DND-41 (cell line): ENCODE measurements at regions not wholly inside any gene's neighbourhood (a gene's known extent, or its start where the extent isn't known, plus 50 kb on each side); places are given as distances from the start of the nearest gene placed in this dataset.

ENCODE experiments used
- ATAC-seq: fragments of 200-7000 bp; cut with Tn5 transposase; 3 replicates; pipeline ENCODE4 v1.9.1; 2021; ENCODE audit warnings: low read depth; ENCODE audit not compliant: insufficient read depth
- DNase-seq: peaks from one replicate; pipeline ENCODE4 v3.0.0-alpha.2; 2020
- H2AFZ ChIP-seq: 2 replicates; pipeline ENCODE4 v1.6.0; 2012; ENCODE audit warnings: low read depth, low read length
- H3K27ac ChIP-seq: 2 replicates; pipeline ENCODE4 v1.5.1; 2012; ENCODE audit warnings: low read length, inconsistent platforms
- H3K27me3 ChIP-seq: fragments of 200-600 bp; sonication (generic); 2 replicates; pipeline ENCODE4 v1.6.0; 2012; ENCODE audit warnings: low read length, mild to moderate bottlenecking, inconsistent platforms; ENCODE audit not compliant: insufficient read depth, poor library complexity
- H3K36me3 ChIP-seq: 2 replicates; pipeline ENCODE4 v1.5.1; 2012; ENCODE audit warnings: low read length, inconsistent platforms; ENCODE audit not compliant: insufficient read depth
- H3K4me1 ChIP-seq: 2 replicates; pipeline ENCODE4 v1.5.1; 2012; ENCODE audit warnings: mild to moderate bottlenecking, low read length; ENCODE audit not compliant: insufficient read depth
- H3K4me2 ChIP-seq: 2 replicates; pipeline ENCODE4 v1.6.0; 2012; ENCODE audit warnings: mild to moderate bottlenecking, moderate library complexity, low read length, inconsistent platforms; ENCODE audit not compliant: insufficient read depth
- H3K4me3 ChIP-seq, 2 experiments: fragments of 200-600 bp in 1 of 2; shearing (Covaris generic) in 1 of 2; 2 replicates each; pipeline ENCODE4 v1.5.1; 2012 to 2016; ENCODE audit warnings: inconsistent platforms in 2 of 2, low read length in 2 of 2, mild to moderate bottlenecking in 2 of 2, low read depth in 1 of 2, moderate library complexity in 1 of 2
- H3K79me2 ChIP-seq: 2 replicates; pipeline ENCODE4 v1.6.0; 2012; ENCODE audit warnings: low read length, inconsistent platforms; ENCODE audit not compliant: insufficient read depth
- H3K9ac ChIP-seq: 2 replicates; pipeline ENCODE4 v1.6.0; 2012; ENCODE audit warnings: low read depth, mild to moderate bottlenecking, inconsistent platforms, low read length, moderate library complexity
- H3K9me3 ChIP-seq: 2 replicates; pipeline ENCODE4 v1.5.1; 2012; ENCODE audit warnings: low read length, moderate library complexity, mild to moderate bottlenecking, inconsistent platforms; ENCODE audit not compliant: insufficient read depth, severe bottlenecking
- H4K20me1 ChIP-seq: 2 replicates; pipeline ENCODE4 v1.6.0; 2012; ENCODE audit warnings: low read length; ENCODE audit not compliant: insufficient read depth
- CTCF ChIP-seq: IDR thresholded peaks from 2 replicates; pipeline ENCODE4 v1.5.1; 2012; ENCODE audit warnings: borderline replicate concordance, low read length, moderate library complexity, mild to moderate bottlenecking; ENCODE audit not compliant: poor library complexity, severe bottlenecking; ENCODE audit errors: extremely low read depth
- EZH2 ChIP-seq: IDR thresholded peaks from 3 replicates; pipeline ENCODE4 v1.6.1; 2012; ENCODE audit warnings: borderline replicate concordance, low read depth, mild to moderate bottlenecking, moderate library complexity, low read length, inconsistent platforms; ENCODE audit not compliant: severe bottlenecking

GRCh38 chr5:164680812-164681520, 1175.5 kb downstream of the MAT2B start:
- DNase-seq, result no peak
- H3K27me3 ChIP-seq, result no peaks in the 10 kb centered on the region
- ATAC-seq, result no peak
- H2AFZ ChIP-seq, result no peak overlapping the region
- no peak overlapping the region for H3K9ac ChIP-seq
- no peaks in the 10 kb centered on the region for H3K79me2 ChIP-seq
- no peaks in the 10 kb centered on the region for H3K4me1 ChIP-seq
- H3K4me3 ChIP-seq, result no peak overlapping the region
- no peak for TF ChIP-seq CTCF
- TF ChIP-seq EZH2, result no peak
- H3K36me3 ChIP-seq, result no peaks in the 10 kb centered on the region
- no peaks in the 10 kb centered on the region for H3K9me3 ChIP-seq
- no peak overlapping the region for H3K4me2 ChIP-seq
- H4K20me1 ChIP-seq, result no peaks in the 10 kb centered on the region
- H3K27ac ChIP-seq, result no peak overlapping the region

GRCh38 chr5:164687391-164687790, 1182.0 kb downstream of the MAT2B start:
- H3K4me3 ChIP-seq, result no peak overlapping the region
- no peak for TF ChIP-seq EZH2
- TF ChIP-seq CTCF, result no peak
- H3K79me2 ChIP-seq, result no peaks in the 10 kb centered on the region
- H2AFZ ChIP-seq, result no peak overlapping the region
- no peaks in the 10 kb centered on the region for H3K36me3 ChIP-seq
- H3K27ac ChIP-seq, result no peak overlapping the region
- ATAC-seq (no peak), DNase-seq (no peak)
- H3K4me1 ChIP-seq, result no peaks in the 10 kb centered on the region
- no peaks in the 10 kb centered on the region for H3K27me3 ChIP-seq
- H3K9ac ChIP-seq, result no peak overlapping the region
- H3K4me2 ChIP-seq, result no peak overlapping the region
- H4K20me1 ChIP-seq, result no peaks in the 10 kb centered on the region
- H3K9me3 ChIP-seq, result no peaks in the 10 kb centered on the region

GRCh38 chr5:164688437-164688836, 1183.0 kb downstream of the MAT2B start:
- H4K20me1 ChIP-seq, result no peaks in the 10 kb centered on the region
- H3K79me2 ChIP-seq, result no peaks in the 10 kb centered on the region
- H3K27ac ChIP-seq, result no peak overlapping the region
- TF ChIP-seq CTCF (no peak), EZH2 (no peak)
- no peaks in the 10 kb centered on the region for H3K27me3 ChIP-seq
- H3K4me2 ChIP-seq, result no peak overlapping the region
- no peak overlapping the region for H3K9ac ChIP-seq
- no peaks in the 10 kb centered on the region for H3K9me3 ChIP-seq
- DNase-seq (no peak), ATAC-seq (no peak)
- H3K4me1 ChIP-seq, result no peaks in the 10 kb centered on the region
- no peaks in the 10 kb centered on the region for H3K36me3 ChIP-seq
- no peak overlapping the region for H2AFZ ChIP-seq
- no peak overlapping the region for H3K4me3 ChIP-seq

GRCh38 chr5:164708831-164709230, 1203.4 kb downstream of the MAT2B start:
- no peak overlapping the region for H3K27ac ChIP-seq
- DNase-seq (no peak), ATAC-seq (no peak)
- H4K20me1 ChIP-seq, result no peaks in the 10 kb centered on the region
- H3K27me3 ChIP-seq, result no peaks in the 10 kb centered on the region
- no peaks in the 10 kb centered on the region for H3K36me3 ChIP-seq
- no peaks in the 10 kb centered on the region for H3K4me1 ChIP-seq
- H3K79me2 ChIP-seq, result no peaks in the 10 kb centered on the region
- H3K9ac ChIP-seq, result no peak overlapping the region
- no peaks in the 10 kb centered on the region for H3K9me3 ChIP-seq
- TF ChIP-seq CTCF, result no peak
- TF ChIP-seq EZH2, result no peak
- H3K4me3 ChIP-seq, result no peak overlapping the region
- H2AFZ ChIP-seq, result no peak overlapping the region
- no peak overlapping the region for H3K4me2 ChIP-seq
